Heart left ventricle (tissue), 13 donors: ENCODE measurements at regions not wholly inside any gene's neighbourhood (a gene's known extent, or its start where the extent isn't known, plus 50 kb on each side); places are given as distances from the start of the nearest gene placed in this dataset.

Source experiments
- CTCF ChIP-seq, 12 donors: fragments of 200-600 bp; sonication (generic) in 4 of 12; IDR thresholded peaks; one replicate each; pipeline versions ENCODE4 v1.5.0 to v1.8.0; 2018 to 2022; ENCODE audit warnings: antibody characterized with exemption in 12 of 12, mild to moderate bottlenecking in 5 of 12
- POLR2A ChIP-seq, 2 donors: fragments of 450-650 bp; IDR thresholded peaks; one replicate each; pipeline ENCODE4 v1.6.1; 2017; ENCODE audit warnings: antibody characterized with exemption in 2 of 2, mild to moderate bottlenecking in 2 of 2, moderate library complexity in 2 of 2
- donor health status: ischemic (EF 13 %, LVEDD 7.1; RV severe dilation, severe dysfunction).
- donor health status: DM: no; HTN: yes; CAD: no.
- donor health status: DM: no; HTN: no; CAD: no.
- donor health status: ischemic (EF 25% LVEDD 6.9; RV normal size, moderate dysfunction).
- donor health status: ischemic (EF 25% LVEDD 5.7; RV mildly dilated, moderate dysfunction).
- donor health status: ischemic (EF 35%, LVEDD 5.7; RV mildly dilated, moderate dysfunction).
- donor health status: nonischemic (EF 11% LVEDD 7.7; RV severe dilation, severe dysfunction).
- donor health status: DM: yes; HTN: yes; CAD: no.
- donor health status: PGD.
- donor health status: ischemic (EF 29% LVEDD 5.4; RV normal size, mild dysfunction).
- donor health status: nonischemic (EF 23%, LVEDD 6.1; RV moderate dilation, normal function).

DNA sequence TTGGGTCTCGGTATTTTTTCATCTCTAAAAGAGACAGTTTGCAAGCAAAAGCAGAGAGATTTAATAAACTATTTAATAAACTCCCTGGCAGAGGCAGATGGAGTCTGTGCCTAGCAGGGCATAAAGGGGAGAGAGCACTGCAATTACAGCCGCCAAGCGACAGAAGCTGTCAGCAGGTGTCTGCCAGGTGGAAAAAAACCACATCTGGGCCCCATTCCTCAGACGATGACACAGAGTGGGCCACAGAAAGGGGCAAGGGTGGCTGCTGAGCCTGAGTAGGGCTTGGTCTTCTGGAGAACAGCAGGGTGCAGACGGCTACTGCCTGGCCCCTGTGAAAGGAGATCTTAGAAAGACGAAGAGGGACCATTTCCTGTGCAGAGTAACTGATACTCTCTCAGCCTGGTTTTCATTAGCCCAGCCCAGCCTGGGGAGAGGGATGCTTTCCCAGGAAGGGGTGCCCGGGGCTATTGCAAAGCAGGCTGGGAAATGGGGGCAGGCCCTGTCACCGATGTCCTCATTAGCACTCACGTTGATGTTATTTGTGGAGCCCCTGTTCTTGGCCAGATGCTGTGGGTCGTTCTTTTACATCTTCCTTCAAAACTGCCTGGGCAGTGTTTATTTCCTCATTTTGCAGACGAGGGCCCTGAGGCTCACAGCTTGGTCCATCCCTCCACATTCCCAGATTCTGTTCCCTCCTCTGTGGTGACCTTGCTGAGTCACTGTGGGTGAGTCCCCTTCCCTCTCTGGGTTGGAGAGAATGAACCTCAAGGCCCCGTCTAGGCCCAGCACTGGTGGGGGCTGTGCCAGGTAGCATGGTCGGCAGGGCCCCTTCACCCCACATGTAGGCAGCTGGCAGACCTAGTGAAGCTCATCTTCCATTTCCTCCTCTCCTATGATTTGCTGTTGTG is 472.7 kb downstream of the PTPRU start:
- no peak for TF ChIP-seq CTCF (IDR thresholded peaks at IDR 0.05)
- no peak for TF ChIP-seq POLR2A (IDR thresholded peaks at IDR 0.05)
